GM12891 (cell line): ENCODE measurements at regions not wholly inside any gene's neighbourhood (a gene's known extent, or its start where the extent isn't known, plus 50 kb on each side); places are given as distances from the start of the nearest gene placed in this dataset.
A peak's percentile ranks its signal among the peaks of the same experiment; 100 is the strongest.

ENCODE experiments used
- DNase-seq: peaks from one replicate; pipeline ENCODE4 v3.0.0; 2011; ENCODE audit warnings: low spot score; ENCODE audit not compliant: insufficient read length
- FAIRE-seq: peaks from 2 replicates; lab custom pipeline; 2011; peaks lifted over from hg19 to GRCh38; lab: Jason Lieb, UNC
- PAX5 ChIP-seq: IDR thresholded peaks from 2 replicates; pipeline ENCODE4 v1.6.1; 2011; ENCODE audit warnings: low read length, moderate library complexity, mild to moderate bottlenecking; ENCODE audit not compliant: insufficient read depth, severe bottlenecking
- POLR2A ChIP-seq: IDR thresholded peaks from 2 replicates; pipeline ENCODE4 v1.6.1; 2011; ENCODE audit warnings: low read depth, low read length, control low read depth
- POLR2AphosphoS5 ChIP-seq: IDR thresholded peaks from 2 replicates; pipeline ENCODE4 v1.6.1; 2011; ENCODE audit warnings: low read depth, low read length, control low read depth
- POU2F2 ChIP-seq: IDR thresholded peaks from 2 replicates; pipeline ENCODE4 v1.6.1; 2011; ENCODE audit warnings: low read depth, mild to moderate bottlenecking, control low read depth, low read length, moderate library complexity
- SPI1 ChIP-seq: IDR thresholded peaks from 2 replicates; pipeline ENCODE4 v1.6.1; 2011; ENCODE audit warnings: low read depth, low read length, control low read depth
- TAF1 ChIP-seq: IDR thresholded peaks from 2 replicates; pipeline ENCODE4 v1.6.1; 2011; ENCODE audit warnings: low read depth, low read length, control low read depth

DNA sequence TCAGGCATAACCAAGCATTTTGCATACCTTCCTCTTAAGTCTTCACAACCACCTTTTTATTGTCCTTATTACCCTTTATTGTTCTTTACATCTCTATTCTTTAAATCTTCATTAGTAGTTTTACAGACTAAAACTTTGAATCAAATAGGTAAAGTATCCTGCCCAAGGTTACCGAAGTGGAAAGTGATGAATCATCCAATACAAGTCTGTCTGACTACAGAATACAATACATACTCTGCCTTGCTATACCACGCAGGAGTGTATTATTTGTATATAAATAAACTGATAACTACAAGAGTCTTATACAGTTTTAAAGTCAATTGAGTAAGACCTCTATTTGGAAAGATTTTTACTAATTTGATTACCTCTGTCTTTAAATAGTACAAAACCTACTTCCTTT lies 196.0 kb downstream of the ZEB2 start:
- peak; percentile 54 for FAIRE-seq
- no peak for DNase-seq
- TF ChIP-seq POU2F2 (no peak), SPI1 (no peak), POLR2AphosphoS5 (no peak), TAF1 (no peak), PAX5 (no peak), POLR2A (no peak)

DNA sequence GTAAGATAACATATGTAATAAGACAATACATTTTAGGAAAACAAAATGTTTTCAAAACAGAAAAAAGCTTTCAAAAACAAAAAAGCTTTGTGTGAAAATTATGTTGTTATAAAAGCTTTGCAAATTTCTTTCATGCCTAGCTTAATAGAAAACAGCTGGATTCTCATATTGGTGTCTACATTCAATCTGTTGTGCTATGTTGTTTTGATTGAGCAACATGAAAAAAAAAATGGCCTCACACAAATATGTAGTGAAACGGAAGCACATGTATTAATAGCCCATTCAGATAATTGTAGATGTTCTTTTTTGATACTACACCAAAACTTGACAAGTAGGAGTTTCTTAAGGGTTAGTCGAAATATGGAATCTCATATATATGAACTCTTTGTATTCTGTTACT lies 197.5 kb downstream of the ZEB2 start:
- no peak for DNase-seq
- TF ChIP-seq POU2F2 (no peak), PAX5 (no peak), SPI1 (no peak), POLR2A (no peak), POLR2AphosphoS5 (no peak)
- no peak for FAIRE-seq

DNA sequence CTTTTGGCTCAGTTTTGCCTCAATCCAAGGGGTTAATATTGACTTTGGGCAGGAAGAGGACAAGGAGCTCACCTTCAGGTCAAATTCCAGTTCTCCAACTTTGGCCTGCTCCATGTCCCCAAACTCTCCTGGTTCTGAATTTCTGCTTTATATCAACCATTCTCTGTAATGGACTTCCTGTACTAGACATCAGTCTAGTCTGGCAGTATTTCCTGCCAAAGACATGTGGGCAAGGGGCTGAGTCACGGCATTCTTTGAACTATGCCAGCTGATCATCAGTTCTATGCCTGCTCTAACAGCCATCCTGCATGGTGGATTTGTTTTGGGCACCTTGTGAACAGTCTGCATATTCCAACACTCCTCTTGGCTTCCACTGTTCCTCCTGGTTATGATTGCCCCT lies 199.4 kb downstream of the ZEB2 start:
- FAIRE-seq (peak; percentile 82), DNase-seq (no peak)
- TF ChIP-seq POLR2A (no peak), TAF1 (no peak), POLR2AphosphoS5 (no peak), POU2F2 (no peak), SPI1 (no peak)

DNA sequence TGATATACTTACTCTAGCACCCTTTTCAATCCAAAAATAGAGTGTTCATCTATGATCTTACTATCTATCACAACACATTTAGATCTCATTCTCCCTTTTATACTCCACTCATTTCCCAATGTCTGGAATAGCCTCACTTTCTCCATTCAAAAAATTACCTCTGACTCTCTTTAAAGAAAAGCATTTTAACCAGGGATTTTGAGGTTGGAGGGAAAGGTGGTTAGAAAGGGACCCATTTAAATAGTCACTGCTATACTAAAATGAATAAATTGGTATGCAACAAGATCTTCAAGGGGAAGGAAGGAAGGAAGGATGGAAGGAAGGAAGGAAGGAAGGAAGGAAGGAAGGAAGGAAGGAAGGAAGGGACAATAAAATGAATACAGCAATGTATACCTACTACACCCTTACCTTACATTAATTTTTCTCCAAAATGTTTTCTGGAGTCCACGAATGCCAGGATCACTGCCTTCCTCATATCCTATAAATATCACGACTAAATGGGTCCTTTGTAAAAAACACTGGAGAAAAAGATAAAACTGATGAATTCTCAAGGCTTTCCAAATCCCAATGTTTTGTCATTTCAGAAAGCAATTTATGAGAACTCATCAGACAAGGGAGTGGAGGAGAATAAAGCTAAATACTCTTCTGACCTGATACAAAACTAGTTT lies 202.7 kb downstream of the ZEB2 start:
- TF ChIP-seq POLR2AphosphoS5 (no peak), TAF1 (no peak), POU2F2 (no peak), PAX5 (no peak), SPI1 (no peak), POLR2A (no peak)
- DNase-seq (no peak), FAIRE-seq (no peak)

DNA sequence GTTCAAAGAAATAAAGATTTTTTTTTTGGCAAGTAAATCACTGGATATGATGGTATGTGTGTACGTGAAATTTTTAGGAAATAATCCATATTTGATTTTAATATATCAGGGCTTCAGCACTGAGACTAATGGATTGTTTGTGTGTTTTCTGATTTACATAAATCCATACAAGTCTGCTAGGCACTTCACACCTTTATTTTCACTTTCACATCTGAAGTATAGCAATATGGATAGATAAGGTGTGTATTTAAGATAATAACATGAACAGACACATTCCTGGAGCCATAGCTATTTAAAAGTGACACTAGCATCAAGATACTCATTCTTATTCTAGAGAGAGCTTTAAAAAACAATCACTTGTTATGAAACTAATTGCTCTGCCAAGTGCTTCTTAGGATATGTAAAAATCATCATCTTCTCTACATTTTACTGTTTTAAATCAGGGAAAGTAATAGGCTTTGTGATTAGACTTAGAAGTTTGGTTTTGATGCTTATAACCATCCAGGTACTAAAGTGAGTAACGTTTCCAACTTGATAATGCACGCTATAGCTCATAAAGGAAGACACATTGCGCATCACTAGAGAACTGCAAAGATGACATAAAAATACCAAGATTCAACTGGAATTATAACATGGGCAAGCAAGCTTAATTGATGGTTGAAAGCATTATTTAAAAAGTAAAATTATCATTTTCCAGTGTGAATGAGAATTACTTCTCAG lies 208.9 kb downstream of the ZEB2 start:
- no peak for TF ChIP-seq POLR2A
- no peak for TF ChIP-seq PAX5
- TF ChIP-seq POU2F2, result no peak
- no peak for TF ChIP-seq SPI1
- no peak for TF ChIP-seq POLR2AphosphoS5
- TF ChIP-seq TAF1, result no peak
- no peak for DNase-seq
- FAIRE-seq, result peak; percentile 20

DNA sequence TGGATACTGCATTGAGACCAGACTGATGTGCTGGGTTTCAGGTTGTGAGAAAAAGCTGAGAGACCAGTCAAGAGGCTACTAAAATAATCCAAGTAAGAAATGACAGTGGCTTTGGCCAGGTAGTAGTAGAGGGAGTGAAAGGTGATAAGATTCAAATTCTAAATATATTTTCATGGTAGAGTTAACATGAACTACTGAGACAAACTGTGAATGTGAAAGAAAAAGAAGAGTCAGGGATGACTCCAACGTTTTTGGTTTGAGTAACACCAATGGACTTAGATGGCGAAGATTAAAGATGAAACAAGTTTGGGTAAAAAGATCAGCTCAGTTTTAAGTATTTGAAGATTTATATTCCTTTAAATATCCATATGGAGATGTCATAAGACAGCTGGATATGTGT lies 209.4 kb downstream of the ZEB2 start:
- FAIRE-seq (no peak), DNase-seq (no peak)
- TF ChIP-seq PAX5 (no peak), TAF1 (no peak), POLR2AphosphoS5 (no peak), POLR2A (no peak), POU2F2 (no peak), SPI1 (no peak)

DNA sequence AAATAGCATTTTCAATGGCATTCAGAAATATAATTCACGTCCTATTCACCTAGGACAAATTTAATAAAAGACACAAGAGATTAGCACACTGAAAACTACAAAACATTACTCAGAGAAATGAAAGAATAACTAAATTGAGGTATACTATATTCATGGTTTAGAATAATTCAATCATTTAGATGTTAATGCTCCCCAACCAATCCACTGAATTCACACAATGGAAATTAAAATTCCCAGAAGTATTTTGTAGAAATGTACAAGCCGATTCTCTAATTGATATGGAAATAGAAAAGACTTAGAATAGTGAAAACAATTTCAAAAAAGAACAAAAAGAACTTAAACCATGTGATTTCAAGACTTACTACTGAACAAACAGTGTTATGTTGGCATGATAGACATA lies 212.2 kb downstream of the ZEB2 start:
- no peak for DNase-seq

DNA sequence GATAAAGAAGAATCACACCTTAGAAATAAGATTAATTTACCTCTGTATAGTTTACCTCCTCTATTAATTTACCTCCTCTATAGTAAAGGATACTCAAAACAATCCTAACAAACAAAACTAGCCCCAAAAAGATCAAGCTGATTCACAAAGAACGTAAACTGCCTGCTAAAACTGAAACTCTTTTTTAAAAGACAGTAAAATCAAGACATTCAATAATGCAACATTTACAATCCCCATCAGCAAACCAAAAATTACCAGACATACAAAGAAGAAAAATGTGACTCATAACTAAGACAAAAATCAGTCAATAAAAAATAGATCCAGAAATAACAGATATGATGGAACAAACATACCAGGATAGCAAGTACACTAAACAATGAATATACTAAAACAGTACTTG lies 215.7 kb downstream of the ZEB2 start:
- no peak for FAIRE-seq
- no peak for DNase-seq
- TF ChIP-seq POU2F2 (no peak), POLR2A (no peak), TAF1 (no peak), SPI1 (no peak), POLR2AphosphoS5 (no peak), PAX5 (no peak)

More for the DNA sequence above, 212.2 kb downstream of the ZEB2 start:
- TF ChIP-seq SPI1 (no peak), POU2F2 (no peak), PAX5 (no peak), POLR2AphosphoS5 (no peak), TAF1 (no peak), POLR2A (no peak)
- no peak for FAIRE-seq

DNA sequence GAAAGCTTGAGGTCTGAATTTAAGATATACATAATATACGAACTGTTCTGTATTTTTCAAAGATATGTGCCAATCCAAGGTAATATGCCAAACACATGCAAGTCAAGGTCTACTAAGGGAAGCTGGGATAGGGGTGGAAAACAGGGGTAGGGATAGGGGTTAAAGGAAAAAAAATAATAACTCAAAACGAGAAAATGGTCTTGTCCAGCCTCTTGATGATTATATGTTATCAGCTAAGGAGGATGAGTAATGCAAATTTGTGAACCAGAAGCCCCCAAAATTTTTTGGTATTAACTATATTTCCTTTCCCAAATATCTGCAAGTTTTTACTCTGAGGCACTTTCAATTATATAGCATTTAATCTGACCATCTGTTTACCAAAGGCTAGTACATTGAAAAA lies 219.3 kb downstream of the ZEB2 start:
- FAIRE-seq, result no peak
- DNase-seq, result no peak
- TF ChIP-seq SPI1, result no peak
- TF ChIP-seq POLR2A, result no peak
- no peak for TF ChIP-seq POLR2AphosphoS5
- no peak for TF ChIP-seq PAX5
- no peak for TF ChIP-seq TAF1
- TF ChIP-seq POU2F2, result no peak

DNA sequence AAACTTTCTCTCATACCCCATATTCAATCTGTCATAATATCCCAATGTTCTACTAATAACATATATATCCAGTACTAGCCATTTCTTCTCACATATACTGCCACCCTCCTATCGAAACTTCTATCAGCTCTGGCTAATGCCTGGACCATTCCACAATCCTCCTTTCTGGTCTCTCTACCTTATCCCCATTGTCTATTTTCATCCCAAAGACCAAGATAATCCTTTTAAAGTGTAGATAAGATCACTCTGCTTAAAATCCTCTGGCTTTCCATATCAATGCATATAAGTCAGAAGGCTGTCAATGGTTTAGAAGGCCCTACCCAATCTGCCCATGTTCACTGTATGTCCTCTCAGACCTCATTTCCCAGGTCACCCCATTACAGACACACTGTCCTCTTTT lies 229.6 kb downstream of the ZEB2 start:
- FAIRE-seq (no peak), DNase-seq (no peak)
- TF ChIP-seq POU2F2 (no peak), PAX5 (no peak), SPI1 (no peak), TAF1 (no peak), POLR2A (no peak), POLR2AphosphoS5 (no peak)
